ENCODE measurements at regions not wholly inside any gene's neighbourhood (a gene's known extent, or its start where the extent isn't known, plus 50 kb on each side); places are given as distances from the start of the nearest gene placed in this dataset.

- H3K27ac ChIP-seq = no peak overlapping the region
- no peak for TF ChIP-seq ZFX (IDR thresholded peaks at IDR 0.05; ENCODE audit: borderline replicate concordance)
Measured at GRCh38 chr7:79624336-79624735, 170.9 kb upstream of the MAGI2 start.

GRCh38 chr7:79622781-79623180 is 169.3 kb upstream of the MAGI2 start:
- TF ChIP-seq ZFX (IDR thresholded peaks at IDR 0.05; ENCODE audit: borderline replicate concordance) (no peak), CTCF (IDR thresholded peaks at IDR 0.05) (no peak)

GRCh38 chr7:79620291-79620690 is 166.8 kb upstream of the MAGI2 start:
- no peak overlapping the region for H3K27ac ChIP-seq
- TF ChIP-seq ZFX (IDR thresholded peaks at IDR 0.05; ENCODE audit: borderline replicate concordance) (no peak), CTCF (IDR thresholded peaks at IDR 0.05) (no peak)

More at GRCh38 chr7:79622781-79623180, 169.3 kb upstream of the MAGI2 start:
- no peak overlapping the region for H3K27ac ChIP-seq

GRCh38 chr7:79619216-79619615 is 165.7 kb upstream of the MAGI2 start:
- TF ChIP-seq CTCF (IDR thresholded peaks at IDR 0.05) (no peak), ZFX (IDR thresholded peaks at IDR 0.05; ENCODE audit: borderline replicate concordance) (no peak)
- H3K27ac ChIP-seq = no peak overlapping the region

GRCh38 chr7:79615871-79616640 is 162.6 kb upstream of the MAGI2 start:
- TF ChIP-seq CTCF (IDR thresholded peaks at IDR 0.05) = no peak
- no peak for TF ChIP-seq ZFX (IDR thresholded peaks at IDR 0.05; ENCODE audit: borderline replicate concordance)
- no peak overlapping the region for H3K27ac ChIP-seq

- TF ChIP-seq ZFX (IDR thresholded peaks at IDR 0.05; ENCODE audit: borderline replicate concordance) (no peak), CTCF (IDR thresholded peaks at IDR 0.05) (no peak)
- H3K27ac ChIP-seq = no peak overlapping the region
Measured at GRCh38 chr7:79615466-79615865, 162.0 kb upstream of the MAGI2 start.

- no peak overlapping the region for H3K27ac ChIP-seq
- TF ChIP-seq CTCF (IDR thresholded peaks at IDR 0.05) = no peak
- no peak for TF ChIP-seq ZFX (IDR thresholded peaks at IDR 0.05; ENCODE audit: borderline replicate concordance)
Measured at GRCh38 chr7:79612903-79613302, 159.4 kb upstream of the MAGI2 start.

- TF ChIP-seq ZFX (IDR thresholded peaks at IDR 0.05; ENCODE audit: borderline replicate concordance) (no peak), CTCF (IDR thresholded peaks at IDR 0.05) (no peak)
- no peak overlapping the region for H3K27ac ChIP-seq
Measured at GRCh38 chr7:79612022-79612421, 158.6 kb upstream of the MAGI2 start.
